HG02973 (cell line): ENCODE measurements at regions not wholly inside any gene's neighbourhood (a gene's known extent, or its start where the extent isn't known, plus 50 kb on each side); places are given as distances from the start of the nearest gene placed in this dataset.
A peak's percentile ranks its signal among the peaks of the same experiment; 100 is the strongest.

Experiments used
- ATAC-seq: cut with Tn5 transposase; IDR thresholded peaks from one replicate; pipeline ENCODE4 v1.9.1; 2021; ENCODE audit warnings: moderate library complexity; ENCODE audit not compliant: unreplicated experiment

GRCh38 chr6:115728171-115728570 lies 332.5 kb downstream of the FRK start:
- ATAC-seq = no peak

- ATAC-seq = no peak
These were observed 339.1 kb downstream of the FRK start for GRCh38 chr6:115721564-115721963.

- ATAC-seq = no peak
These were observed 339.8 kb downstream of the FRK start for GRCh38 chr6:115720900-115721299.

DNA sequence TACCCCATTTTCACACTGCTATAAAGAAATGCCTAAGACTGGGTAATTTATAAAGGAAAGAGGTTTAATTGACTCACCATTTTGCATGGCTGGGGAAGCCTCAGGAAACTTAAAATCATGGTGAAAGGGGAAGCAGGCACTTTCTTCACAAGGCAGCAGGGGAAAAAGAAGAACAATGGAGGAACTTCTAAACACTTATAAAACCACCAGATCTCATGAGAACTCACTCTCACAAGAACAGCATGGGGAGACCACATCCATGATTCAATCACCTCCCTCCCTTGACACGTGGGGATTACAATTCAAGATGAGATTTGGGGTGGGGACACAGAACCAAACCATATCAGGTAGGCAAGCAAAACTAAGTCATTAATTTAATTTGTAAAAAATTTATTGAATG lies 343.2 kb downstream of the FRK start:
- ATAC-seq = peak; percentile 39

- ATAC-seq = peak; percentile 99
These were observed 343.6 kb downstream of the FRK start for GRCh38 chr6:115717062-115717461.

GRCh38 chr6:115712291-115712961 lies 348.3 kb downstream of the FRK start:
- no peak for ATAC-seq

DNA sequence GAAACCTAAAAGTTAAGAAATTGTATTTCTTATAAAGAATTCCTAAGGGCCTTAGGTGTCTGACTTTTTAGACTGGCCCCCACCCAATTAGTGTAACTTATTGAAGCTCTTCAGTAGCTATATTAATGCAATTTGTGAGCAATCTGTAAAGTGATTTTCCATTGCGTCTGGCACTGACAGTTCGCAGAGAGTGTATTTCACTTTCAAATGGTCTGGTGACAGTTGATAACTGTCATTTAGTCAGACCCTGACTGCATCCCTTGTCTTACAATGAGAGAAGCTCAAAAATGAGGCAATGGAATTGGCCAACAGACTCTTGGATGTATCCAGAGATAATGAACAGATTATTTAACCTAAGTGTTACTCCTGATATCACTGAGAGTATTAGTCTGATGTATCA lies 351.8 kb downstream of the FRK start:
- no peak for ATAC-seq

DNA sequence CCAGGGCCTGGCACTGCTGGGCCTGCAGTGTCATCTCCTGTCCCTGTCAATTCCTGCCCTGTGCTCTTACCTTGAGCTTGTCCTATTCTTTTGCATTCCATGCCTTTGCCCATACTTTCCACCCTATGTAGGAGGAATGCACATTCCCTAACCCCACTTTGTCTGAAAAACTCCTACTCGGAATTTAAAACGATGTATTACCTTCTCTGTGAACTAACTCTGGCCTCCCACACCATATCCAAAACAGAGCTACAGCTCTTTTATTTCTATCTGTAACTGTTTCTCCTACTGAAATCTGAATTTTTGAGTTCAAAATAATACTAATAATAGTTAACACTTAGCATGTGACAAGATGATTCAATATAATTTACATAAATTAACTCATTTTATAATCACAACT lies 353.7 kb downstream of the FRK start:
- ATAC-seq = no peak

DNA sequence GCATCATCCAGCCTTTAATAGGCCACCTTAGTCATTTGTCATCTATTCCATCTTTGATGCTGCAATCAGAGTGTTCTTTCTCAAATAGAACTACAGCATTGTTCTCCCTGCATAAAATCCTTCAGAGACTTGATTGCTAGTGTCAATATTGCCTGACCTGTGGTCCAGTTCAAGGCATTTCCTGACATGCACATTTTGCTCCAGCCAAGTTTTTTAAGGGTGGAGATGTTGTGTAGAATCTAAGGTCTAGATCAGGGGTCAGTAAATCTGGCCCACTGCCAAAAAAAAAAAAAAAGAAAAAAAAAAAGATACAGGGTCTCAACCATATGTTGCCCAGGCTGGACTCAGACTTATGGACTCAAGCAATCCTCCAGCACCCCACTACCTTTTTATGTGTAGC lies 354.4 kb downstream of the FRK start:
- no peak for ATAC-seq

GRCh38 chr6:115704028-115704427 lies 356.7 kb downstream of the FRK start:
- no peak for ATAC-seq

DNA sequence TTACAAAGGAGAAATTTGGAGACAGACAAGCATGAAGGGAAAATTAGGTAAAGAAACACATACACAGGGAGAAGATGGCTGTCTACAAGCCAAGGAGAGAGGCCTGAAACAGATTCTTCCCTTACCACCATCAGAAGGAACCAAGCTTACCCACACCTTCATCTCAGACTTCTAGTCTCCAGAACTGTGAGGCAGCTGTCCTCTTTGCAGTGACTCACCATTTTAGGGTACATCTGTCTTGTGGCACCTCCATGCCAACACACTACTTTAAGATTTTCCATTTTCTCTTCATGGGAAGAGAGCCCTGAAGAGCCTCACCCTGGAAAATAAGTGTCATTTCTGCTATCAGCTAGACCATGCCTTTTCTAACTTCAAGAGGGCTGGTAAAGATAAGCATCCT lies 369.3 kb downstream of the FRK start:
- no peak for ATAC-seq

GRCh38 chr6:115690854-115691253 lies 369.8 kb downstream of the FRK start:
- no peak for ATAC-seq

DNA sequence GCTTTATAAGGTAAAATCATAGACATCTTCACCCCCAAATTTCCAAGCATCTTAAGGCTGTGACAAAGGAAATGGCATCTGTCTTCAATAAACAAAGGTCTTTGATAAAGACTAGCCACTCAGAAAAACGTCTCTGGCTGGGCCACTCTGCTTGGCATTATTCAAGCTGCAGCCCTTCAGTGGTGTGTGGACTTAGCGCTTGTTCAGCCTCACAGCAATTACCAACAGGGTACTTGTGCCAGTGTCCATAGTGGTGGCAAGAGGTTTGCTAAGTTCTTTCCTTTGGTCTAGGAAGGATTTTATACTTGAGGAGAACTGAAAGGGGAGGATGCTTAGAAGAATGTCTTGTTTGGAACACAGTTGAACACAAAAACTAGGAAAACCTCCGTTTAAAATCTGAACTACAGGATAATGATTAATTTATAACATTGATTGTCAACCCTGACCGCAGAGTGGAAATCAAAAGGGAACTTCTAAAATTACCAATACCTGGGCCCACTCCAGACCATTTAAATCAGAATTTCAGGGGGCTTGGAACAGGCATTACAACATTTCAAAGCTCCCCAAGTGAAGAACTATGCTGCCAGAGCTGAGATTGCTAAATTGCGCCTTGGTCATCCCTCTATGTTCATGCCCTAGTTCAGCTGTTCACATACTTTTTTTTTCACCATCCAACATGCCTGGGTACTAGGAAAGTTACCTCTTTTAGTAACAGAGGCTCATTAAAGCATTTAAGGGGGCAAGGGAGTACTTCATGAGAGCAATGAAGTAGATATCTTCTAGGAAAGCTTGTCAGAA lies 378.5 kb downstream of the FRK start:
- ATAC-seq = no peak

- no peak for ATAC-seq
These were observed 380.1 kb downstream of the FRK start for GRCh38 chr6:115680621-115681020.

- ATAC-seq = no peak
These were observed 383.5 kb downstream of the FRK start for GRCh38 chr6:115677198-115677597.

DNA sequence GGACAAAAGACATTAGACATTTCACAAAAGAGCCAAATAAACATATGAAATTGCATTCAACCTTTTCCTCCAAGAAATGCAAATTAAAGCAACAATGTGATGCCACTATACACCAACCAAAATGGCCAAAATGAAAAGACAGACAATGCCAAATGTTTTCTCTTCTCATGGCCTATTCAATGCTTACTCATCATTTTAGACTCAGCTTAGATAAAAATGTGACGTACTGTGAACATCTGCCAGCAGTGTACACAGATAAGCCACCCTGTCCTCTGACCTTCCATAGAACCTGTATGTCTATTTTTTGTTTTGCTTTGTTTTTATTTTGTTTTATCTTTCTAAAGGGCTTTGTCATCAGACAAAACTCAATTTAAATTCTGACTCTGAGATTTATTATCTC lies 385.2 kb downstream of the FRK start:
- no peak for ATAC-seq

DNA sequence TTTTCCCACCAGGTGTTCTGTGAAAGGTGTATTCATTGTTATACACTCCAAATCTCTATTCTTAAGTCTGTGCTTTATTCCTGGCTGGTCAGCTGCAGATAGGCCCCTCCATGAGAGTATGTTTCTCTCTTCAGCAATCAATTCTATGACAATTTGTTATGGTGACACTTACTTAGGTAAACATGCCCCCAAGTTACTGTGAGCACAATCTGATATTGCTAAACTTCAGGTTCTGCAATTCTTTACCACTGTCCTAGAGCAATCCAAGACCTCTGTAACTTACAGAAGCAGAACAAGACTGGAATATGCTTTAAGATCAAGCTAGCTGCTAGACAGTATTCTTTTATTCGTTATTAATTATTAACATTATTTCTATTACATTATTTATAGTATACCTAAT lies 391.9 kb downstream of the FRK start:
- ATAC-seq = no peak

DNA sequence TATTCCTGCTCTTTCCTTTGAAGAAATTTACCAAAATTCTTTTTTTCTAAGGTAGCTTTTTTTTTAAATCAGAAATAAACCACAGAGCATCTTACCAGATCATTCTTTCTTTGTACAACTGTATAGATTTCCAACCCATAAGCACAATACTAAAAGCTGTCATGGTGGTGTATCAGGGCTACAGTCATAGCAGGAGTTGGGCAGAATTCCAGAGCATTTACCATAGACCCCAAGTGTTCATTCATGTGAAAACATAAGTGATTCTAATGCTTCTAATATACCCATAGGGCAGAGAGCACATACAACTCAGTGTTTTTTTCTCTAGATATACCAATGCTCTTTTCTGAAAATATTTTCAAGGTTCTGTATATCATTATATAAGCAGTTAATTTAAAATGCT lies 392.5 kb downstream of the FRK start:
- ATAC-seq = no peak

- no peak for ATAC-seq
These were observed 393.1 kb downstream of the FRK start for GRCh38 chr6:115667478-115668026.

DNA sequence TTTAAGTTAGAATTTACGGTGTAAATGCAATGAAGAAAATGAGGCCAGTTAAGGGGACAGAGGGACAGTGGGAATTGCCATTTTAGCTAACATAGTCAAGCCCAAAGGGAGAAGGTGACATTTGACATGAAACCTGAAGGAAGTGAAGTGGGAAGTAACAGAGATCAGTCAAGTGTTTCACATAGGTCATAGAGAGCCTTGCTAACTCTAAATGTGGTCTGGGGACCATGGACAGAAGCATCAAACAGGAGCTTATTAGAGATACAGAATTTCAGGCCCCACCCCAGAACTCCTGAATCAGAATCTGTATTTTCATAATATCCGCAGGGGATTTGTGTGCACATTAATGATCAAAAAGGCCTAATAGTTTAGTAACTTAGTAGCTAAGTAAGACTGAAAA lies 393.7 kb downstream of the FRK start:
- no peak for ATAC-seq

GRCh38 chr6:115665310-115665709 lies 395.4 kb downstream of the FRK start:
- no peak for ATAC-seq

DNA sequence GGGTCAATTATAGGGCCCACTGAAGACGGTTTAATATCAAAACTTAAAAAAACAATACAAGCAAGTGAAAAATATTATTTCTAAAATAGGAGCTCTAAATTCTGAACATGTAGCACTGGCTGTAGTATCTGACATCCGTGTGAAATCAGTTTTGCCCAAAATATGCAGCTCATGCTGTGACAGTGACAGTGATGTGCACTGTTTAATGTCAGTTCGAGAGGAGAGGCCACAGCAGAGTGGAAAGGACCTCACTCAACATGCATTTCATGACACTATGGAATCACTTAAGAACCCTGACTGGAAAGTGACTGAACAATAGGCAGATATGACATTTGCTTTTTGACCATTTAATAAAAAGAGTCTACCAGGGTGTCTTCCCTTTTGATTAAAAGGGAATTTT lies 397.0 kb downstream of the FRK start:
- ATAC-seq = no peak
